ENCODE measurements at regions not wholly inside any gene's neighbourhood (a gene's known extent, or its start where the extent isn't known, plus 50 kb on each side); places are given as distances from the start of the nearest gene placed in this dataset.

- FAIRE-seq = no peak
- H3K79me2 ChIP-seq (ENCODE audit: control insufficient read depth, insufficient read depth, low read length) = no peaks in the 10 kb centered on the region
- no peak overlapping the region for H3K4me3 ChIP-seq (replicated peaks in 1 of 3; ENCODE audit: insufficient read depth in 1 of 3, low read depth in 1 of 3, low read length in 3 of 3)
- H4K20me1 ChIP-seq (replicated peaks; ENCODE audit: control insufficient read depth, extremely low read depth, insufficient read depth, low read length) = no peaks in the 10 kb centered on the region
- no peak for DNase-seq (ENCODE audit: low read depth, low spot score)
- ChIA-PET POLR2A (no interaction called here), CTCF (no interaction called here)
- no peaks in the 10 kb centered on the region for H3K4me1 ChIP-seq (ENCODE audit: control insufficient read depth, extremely low read depth, insufficient read depth, low read length)
- dilution Hi-C loops (cut with MboI; ENCODE audit: extremely low pct_ligation_motif_present, low sequenced_read_pairs) (no loop called here), intact Hi-C loops (cut with micrococcal nuclease) (no loop called here)
- no peak overlapping the region for H2AFZ ChIP-seq (ENCODE audit: low read depth, low read length)
- no peak for TF ChIP-seq MAX (IDR thresholded peaks at IDR 0.05; ENCODE audit: insufficient read depth, insufficient read length)
- TF ChIP-seq FOS (IDR thresholded peaks at IDR 0.05; ENCODE audit: borderline replicate concordance, insufficient read depth, low read length) = no peak
- no peak for TF ChIP-seq JUN (IDR thresholded peaks at IDR 0.05; ENCODE audit: borderline replicate concordance, insufficient read depth, insufficient read length, low read depth)
- TF ChIP-seq GATA2 (IDR thresholded peaks at IDR 0.05; ENCODE audit: insufficient read depth, insufficient read length, low read depth, low read length) = no peak
- TF ChIP-seq POLR2AphosphoS5 (IDR thresholded peaks at IDR 0.05; ENCODE audit: insufficient read depth, low read depth, low read length) = no peak
- no peak for TF ChIP-seq POLR2A (IDR thresholded peaks at IDR 0.05; ENCODE audit: low read depth, low read length)
- TF ChIP-seq MYC (IDR thresholded peaks at IDR 0.05; ENCODE audit: low read depth, low read length) = no peak
- TF ChIP-seq EZH2 (IDR thresholded peaks at IDR 0.05; ENCODE audit: borderline replicate concordance, low read depth, low read length, severe bottlenecking) = no peak
- TF ChIP-seq CTCF (IDR thresholded peaks at IDR 0.05; ENCODE audit: extremely low read depth in 1 of 2, insufficient read depth in 1 of 2, low read depth in 1 of 2, low read length in 2 of 2) = no peak
- no peak overlapping the region for H3K9ac ChIP-seq (replicated peaks; ENCODE audit: extremely low read depth, insufficient read depth, low read length)
- BruUV-seq (replicated peaks) = no TSS peak
- no peak overlapping the region for H3K27ac ChIP-seq (ENCODE audit: insufficient read depth, low read depth, low read length)
- no peaks in the 10 kb centered on the region for H3K36me3 ChIP-seq (ENCODE audit: control insufficient read depth in 2 of 2, extremely low read depth in 1 of 2, insufficient read depth in 2 of 2, low read length in 2 of 2)
- no peak overlapping the region for H3K4me2 ChIP-seq (ENCODE audit: insufficient read depth, low read length)
- H3K9me3 ChIP-seq (replicated peaks; ENCODE audit: control insufficient read depth, insufficient read depth, low read length) = no peaks in the 10 kb centered on the region
- H3K27me3 ChIP-seq (ENCODE audit: control insufficient read depth in 2 of 2, insufficient read depth in 2 of 2, low read length in 2 of 2) = no peaks in the 10 kb centered on the region
- no peaks in the 10 kb centered on the region for H3K9me1 ChIP-seq (replicated peaks; ENCODE audit: control insufficient read depth, extremely low read depth, insufficient read depth, low read length)
These were observed 2165.2 kb downstream of the PCDH9 start for GRCh38 chr13:65064967-65065366.

Measured in endothelial cell of umbilical vein (primary cell).